SK-N-SH (cell line): ENCODE measurements at regions not wholly inside any gene's neighbourhood (a gene's known extent, or its start where the extent isn't known, plus 50 kb on each side); places are given as distances from the start of the nearest gene placed in this dataset.
"Not testable (repeated sequence)": the region's sequence is repeated elsewhere in the genome, so short reads cannot be mapped to it uniquely, and the experiment has no call there.

ENCODE experiments used
- CHD2 ChIP-seq: fragments of 150-350 bp; IDR thresholded peaks from 2 replicates; pipeline ENCODE4 v1.6.1; 2018; ENCODE audit warnings: low read length; ENCODE audit not compliant: partially characterized antibody
- POLR2AphosphoS5 ChIP-seq: IDR thresholded peaks from 2 replicates; pipeline ENCODE4 v1.6.1; 2012; ENCODE audit warnings: low read depth, low read length
- RCOR1 ChIP-seq: fragments of 150-350 bp; IDR thresholded peaks from 2 replicates; pipeline ENCODE4 v1.6.1; 2017; ENCODE audit warnings: antibody characterized with exemption, low read length

DNA sequence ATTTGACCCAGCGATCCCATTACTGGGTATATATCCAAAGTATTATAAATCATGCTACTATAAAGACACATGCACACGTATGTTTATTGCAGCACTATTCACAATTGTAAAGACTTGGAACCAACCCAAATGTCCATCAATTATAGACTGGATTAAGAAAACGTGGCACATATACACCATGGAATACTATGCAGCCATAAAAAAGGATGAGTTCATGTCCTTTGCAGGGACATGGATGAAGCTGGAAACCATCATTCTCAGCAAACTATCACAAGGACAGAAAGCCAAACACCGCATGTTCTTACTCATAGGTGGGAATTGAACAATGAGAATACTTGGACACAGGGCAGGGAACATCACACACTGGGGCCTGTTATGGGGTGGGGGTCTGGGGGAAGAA lies 317.8 kb downstream of the TSHZ3 start:
- not testable (repeated sequence) for TF ChIP-seq POLR2AphosphoS5, CHD2, RCOR1
